Right atrium auricular region (tissue), 2 donors: ENCODE measurements at regions not wholly inside any gene's neighbourhood (a gene's known extent, or its start where the extent isn't known, plus 50 kb on each side); places are given as distances from the start of the nearest gene placed in this dataset.

Experiments used
- DNase-seq: peaks from one replicate; pipeline ENCODE4 v3.0.0-alpha.2; 2019; ENCODE audit warnings: low spot score
- H3K27ac ChIP-seq, 2 donors: fragments of 200-600 bp; sonication (generic); 1 replicate in 1 of 2; 2 replicates in 1 of 2; pipeline ENCODE4 v1.5.1; 2016 to 2019
- H3K27me3 ChIP-seq, 2 donors: fragments of 200-600 bp; sonication (generic); one replicate each; pipeline versions ENCODE4 v1.5.1 to v1.6.0; 2017 to 2019
- H3K36me3 ChIP-seq: fragments of 200-600 bp; sonication (generic); one replicate; pipeline ENCODE4 v1.5.1; 2016
- H3K4me1 ChIP-seq, 2 donors: fragments of 200-600 bp; sonication (generic); one replicate each; pipeline versions ENCODE4 v1.5.1 to v1.6.0; 2017 to 2019
- H3K4me3 ChIP-seq, 2 donors: fragments of 200-600 bp; sonication (generic); 1 replicate in 1 of 2; 2 replicates in 1 of 2; pipeline ENCODE4 v1.5.1; 2017 to 2019; ENCODE audit warnings: mild to moderate bottlenecking in 1 of 2, moderate library complexity in 1 of 2
- H3K9me3 ChIP-seq, 2 donors: fragments of 200-600 bp; sonication (generic); one replicate each; pipeline ENCODE4 v1.5.1; 2019
- CTCF ChIP-seq, 2 donors: fragments of 200-600 bp; sonication (generic); IDR thresholded peaks; one replicate each; pipeline ENCODE4 v1.5.1; 2019; ENCODE audit warnings: antibody characterized with exemption in 2 of 2

GRCh38 chr3:132084982-132085381 lies 50.2 kb upstream of the CPNE4 start:
- Histone ChIP-seq H3K27me3 (no peaks in the 10 kb centered on the region), H3K9me3 (no peaks in the 10 kb centered on the region), H3K27ac (no peak overlapping the region), H3K4me3 (no peak overlapping the region), H3K36me3 (no peaks in the 10 kb centered on the region), H3K4me1 (no peaks in the 10 kb centered on the region)
- no peak for TF ChIP-seq CTCF (IDR thresholded peaks at IDR 0.05)
- DNase-seq: no peak

GRCh38 chr3:132087356-132087755 lies 52.5 kb upstream of the CPNE4 start:
- Histone ChIP-seq H3K27ac (no peak overlapping the region), H3K9me3 (no peaks in the 10 kb centered on the region), H3K27me3 (no peaks in the 10 kb centered on the region), H3K36me3 (no peaks in the 10 kb centered on the region), H3K4me1 (no peaks in the 10 kb centered on the region), H3K4me3 (no peak overlapping the region)
- TF ChIP-seq CTCF (IDR thresholded peaks at IDR 0.05): no peak
- no peak for DNase-seq

- H3K4me1 ChIP-seq: no peaks in the 10 kb centered on the region
- no peak for TF ChIP-seq CTCF (IDR thresholded peaks at IDR 0.05)
- no peak overlapping the region for H3K27ac ChIP-seq
- no peaks in the 10 kb centered on the region for H3K36me3 ChIP-seq
- H3K27me3 ChIP-seq: no peaks in the 10 kb centered on the region
- H3K9me3 ChIP-seq: no peaks in the 10 kb centered on the region
- H3K4me3 ChIP-seq: no peak overlapping the region
- no peak for DNase-seq
Observed at GRCh38 chr3:132088291-132088690, 53.5 kb upstream of the CPNE4 start.

DNA sequence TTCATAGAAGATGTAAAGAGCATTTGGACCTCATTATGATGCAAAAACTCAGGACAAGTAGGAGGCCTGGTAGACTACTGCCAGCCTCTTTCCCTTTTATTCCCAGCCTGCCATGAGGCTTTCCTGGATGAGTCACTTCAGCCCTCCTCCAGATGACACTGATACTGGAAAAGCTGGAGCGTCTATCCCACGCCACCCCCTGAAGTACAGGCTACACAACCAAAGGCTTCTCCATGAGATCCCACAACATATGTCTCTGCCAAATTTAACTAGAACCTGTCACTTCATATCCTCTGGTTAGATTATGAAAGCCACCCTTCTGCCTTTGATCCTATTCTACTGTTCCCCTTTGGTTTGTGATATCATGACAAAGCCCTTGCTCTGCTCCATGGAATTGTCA lies 56.1 kb upstream of the CPNE4 start:
- Histone ChIP-seq H3K27ac (no peak overlapping the region), H3K9me3 (no peaks in the 10 kb centered on the region), H3K27me3 (no peaks in the 10 kb centered on the region), H3K4me3 (no peak overlapping the region), H3K4me1 (no peaks in the 10 kb centered on the region), H3K36me3 (no peaks in the 10 kb centered on the region)
- TF ChIP-seq CTCF (IDR thresholded peaks at IDR 0.05): no peak
- no peak for DNase-seq

GRCh38 chr3:132116601-132117000 lies 81.8 kb upstream of the CPNE4 start:
- Histone ChIP-seq H3K9me3 (no peaks in the 10 kb centered on the region), H3K27ac (no peak overlapping the region), H3K36me3 (no peaks in the 10 kb centered on the region), H3K4me1 (no peaks in the 10 kb centered on the region), H3K4me3 (no peak overlapping the region), H3K27me3 (no peaks in the 10 kb centered on the region)
- TF ChIP-seq CTCF (IDR thresholded peaks at IDR 0.05): no peak
- no peak for DNase-seq

DNA sequence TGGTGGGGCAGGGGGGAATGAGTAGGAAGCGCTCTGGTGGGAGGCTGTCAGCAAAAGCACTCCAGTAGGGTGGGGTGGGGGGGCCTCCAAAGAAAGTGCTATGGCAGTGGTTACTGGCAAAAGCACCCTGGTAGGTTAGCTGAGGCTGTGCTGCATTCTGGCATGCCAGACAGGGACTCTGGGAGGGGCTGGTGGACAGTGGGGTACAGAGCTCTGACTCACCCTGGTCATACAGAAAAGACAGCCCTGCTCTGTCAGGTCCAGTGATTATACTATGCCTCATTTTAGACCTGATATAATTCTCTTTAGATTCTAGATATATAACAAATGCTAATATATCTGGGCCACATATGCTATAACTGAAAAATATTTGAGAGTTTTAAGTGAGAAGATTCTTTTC lies 82.8 kb upstream of the CPNE4 start:
- TF ChIP-seq CTCF (IDR thresholded peaks at IDR 0.05): no peak
- H3K4me3 ChIP-seq: no peak overlapping the region
- no peaks in the 10 kb centered on the region for H3K36me3 ChIP-seq

More for the DNA sequence above, 82.8 kb upstream of the CPNE4 start:
- Histone ChIP-seq H3K27me3 (no peaks in the 10 kb centered on the region), H3K9me3 (no peaks in the 10 kb centered on the region), H3K4me1 (no peaks in the 10 kb centered on the region), H3K27ac (no peak overlapping the region)
- no peak for DNase-seq
